NCI-H2196 treated with DMSO at 0.1 percent for 48 hours (cell line): ENCODE measurements at regions not wholly inside any gene's neighbourhood (a gene's known extent, or its start where the extent isn't known, plus 50 kb on each side); places are given as distances from the start of the nearest gene placed in this dataset.

Experiments
- DNase-seq: peaks from one replicate; lab custom pipeline; 2025; ENCODE audit not compliant: unreplicated experiment; lab: John Stamatoyannopoulos, UW

- DNase-seq = no peak
Observed at GRCh38 chr10:110355141-110355831, 50.6 kb upstream of the SMNDC1 start.

GRCh38 chr10:110355922-110356627 is 51.4 kb upstream of the SMNDC1 start:
- no peak for DNase-seq

- no peak for DNase-seq
Observed at GRCh38 chr10:110356628-110357245, 52.0 kb upstream of the SMNDC1 start.

- no peak for DNase-seq
Observed at GRCh38 chr10:110357252-110357780, 52.6 kb upstream of the SMNDC1 start.

GRCh38 chr10:110357871-110358270 is 53.2 kb upstream of the SMNDC1 start:
- DNase-seq = no peak

- DNase-seq = no peak
Observed at GRCh38 chr10:110358278-110358677, 53.6 kb upstream of the SMNDC1 start.

- no peak for DNase-seq
Observed at GRCh38 chr10:110358869-110359629, 54.3 kb upstream of the SMNDC1 start.

GRCh38 chr10:110360857-110361474 is 56.2 kb upstream of the SMNDC1 start:
- DNase-seq = no peak

- no peak for DNase-seq
Observed at GRCh38 chr10:110361800-110362456, 57.2 kb upstream of the SMNDC1 start.

- no peak for DNase-seq
Observed at GRCh38 chr10:110363572-110364411, 59.1 kb upstream of the SMNDC1 start.

- no peak for DNase-seq
Observed at GRCh38 chr10:110364531-110364937, 59.8 kb upstream of the SMNDC1 start.

GRCh38 chr10:110365356-110366143 is 60.8 kb upstream of the SMNDC1 start:
- DNase-seq = no peak

GRCh38 chr10:110366635-110367034 is 61.9 kb upstream of the SMNDC1 start:
- no peak for DNase-seq

- no peak for DNase-seq
Observed at GRCh38 chr10:110368002-110368401, 63.3 kb upstream of the SMNDC1 start.

GRCh38 chr10:110368556-110368955 is 63.8 kb upstream of the SMNDC1 start:
- DNase-seq = no peak

- no peak for DNase-seq
Observed at GRCh38 chr10:110370006-110370405, 65.3 kb upstream of the SMNDC1 start.

- no peak for DNase-seq
Observed at GRCh38 chr10:110372656-110373055, 67.9 kb upstream of the SMNDC1 start.

- no peak for DNase-seq
Observed at GRCh38 chr10:110373059-110373458, 68.3 kb upstream of the SMNDC1 start.
